RWPE2 (cell line): ENCODE measurements at regions not wholly inside any gene's neighbourhood (a gene's known extent, or its start where the extent isn't known, plus 50 kb on each side); places are given as distances from the start of the nearest gene placed in this dataset.

Source experiments
- ATAC-seq: fragments of 200-7000 bp; cut with Tn5 transposase; 3 replicates; pipeline ENCODE4 v1.9.1; 2021; ENCODE audit warnings: low read depth
- DNase-seq: peaks from one replicate; pipeline ENCODE4 v3.0.0-alpha.2; 2020; ENCODE audit warnings: low spot score
- H3K27ac ChIP-seq: fragments of 450-650 bp; 2 replicates; pipeline ENCODE4 v1.5.1; 2017; ENCODE audit warnings: mild to moderate bottlenecking; ENCODE audit not compliant: poor library complexity, severe bottlenecking
- H3K27me3 ChIP-seq: fragments of 250-450 bp; sonication (Bioruptor Pico); 2 replicates; pipeline ENCODE4 v1.5.1; 2021; ENCODE audit warnings: mild to moderate bottlenecking, moderate library complexity; ENCODE audit not compliant: insufficient read depth, poor library complexity, severe bottlenecking
- H3K36me3 ChIP-seq: fragments of 250-450 bp; sonication (Bioruptor Pico); 2 replicates; pipeline ENCODE4 v1.5.1; 2020; ENCODE audit warnings: low read depth, mild to moderate bottlenecking, moderate library complexity
- H3K4me1 ChIP-seq: fragments of 250-450 bp; sonication (Bioruptor Pico); 2 replicates; pipeline ENCODE4 v1.5.1; 2021; ENCODE audit warnings: mild to moderate bottlenecking, moderate library complexity; ENCODE audit not compliant: insufficient read depth, poor library complexity, severe bottlenecking
- H3K4me3 ChIP-seq: fragments of 250-450 bp; sonication (Bioruptor Pico); 2 replicates; pipeline ENCODE4 v1.5.1; 2021; ENCODE audit warnings: mild to moderate bottlenecking, moderate library complexity; ENCODE audit not compliant: severe bottlenecking
- H3K9me3 ChIP-seq: fragments of 250-450 bp; sonication (Bioruptor Pico); 2 replicates; pipeline ENCODE4 v1.5.1; 2021; ENCODE audit warnings: mild to moderate bottlenecking, moderate library complexity; ENCODE audit not compliant: severe bottlenecking
- CTCF ChIP-seq: fragments of 450-650 bp; IDR thresholded peaks from one replicate; pipeline ENCODE4 v1.5.1; 2017; ENCODE audit warnings: mild to moderate bottlenecking, moderate library complexity; ENCODE audit not compliant: poor library complexity, severe bottlenecking

DNA sequence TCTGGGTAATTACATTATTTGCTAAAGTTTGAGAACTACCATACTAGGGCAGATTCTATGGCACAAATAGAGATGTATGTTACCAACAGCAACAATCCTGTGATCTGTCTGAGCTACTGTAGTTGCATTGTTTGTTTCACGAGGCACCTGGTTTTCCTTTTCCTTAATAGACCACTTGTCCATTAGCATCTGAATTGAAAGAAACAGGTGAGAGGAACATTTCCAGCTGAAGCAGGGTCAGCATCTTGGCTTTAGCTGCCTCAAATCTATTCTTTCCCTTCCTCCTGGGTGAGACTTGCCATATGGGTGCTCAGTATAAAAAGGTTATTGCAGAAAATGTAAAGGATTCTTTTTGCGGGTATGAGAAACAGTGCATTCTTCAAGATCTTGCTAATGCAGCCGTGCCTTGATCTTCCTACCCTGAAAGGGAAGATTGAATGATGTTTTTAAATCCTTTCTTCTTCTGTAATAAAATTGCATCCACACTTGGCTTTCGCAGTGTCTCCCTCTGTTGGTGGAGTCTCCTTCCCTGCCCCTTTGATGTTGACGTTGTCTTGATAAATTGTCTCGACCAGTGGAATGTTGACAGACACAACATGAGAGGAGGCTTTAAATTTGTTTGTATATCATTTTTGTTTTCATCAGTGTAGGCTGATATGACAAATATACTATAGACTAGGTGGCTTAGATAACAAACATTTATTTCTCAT lies 118.0 kb upstream of the BRINP1 start:
- Histone ChIP-seq H3K27ac (no peak overlapping the region), H3K4me1 (no peaks in the 10 kb centered on the region), H3K9me3 (no peaks in the 10 kb centered on the region), H3K4me3 (no peak overlapping the region), H3K36me3 (no peaks in the 10 kb centered on the region), H3K27me3 (no peaks in the 10 kb centered on the region)
- peak; percentile 10 for TF ChIP-seq CTCF
- ATAC-seq, result no peak
- no peak for DNase-seq

GRCh38 chr9:119483153-119483552 lies 113.9 kb upstream of the BRINP1 start:
- no peaks in the 10 kb centered on the region for H3K27me3 ChIP-seq
- no peaks in the 10 kb centered on the region for H3K36me3 ChIP-seq
- H3K27ac ChIP-seq, result no peak overlapping the region
- no peaks in the 10 kb centered on the region for H3K4me1 ChIP-seq
- no peak overlapping the region for H3K4me3 ChIP-seq
- TF ChIP-seq CTCF, result no peak
- DNase-seq (no peak), ATAC-seq (no peak)
- H3K9me3 ChIP-seq, result no peaks in the 10 kb centered on the region

DNA sequence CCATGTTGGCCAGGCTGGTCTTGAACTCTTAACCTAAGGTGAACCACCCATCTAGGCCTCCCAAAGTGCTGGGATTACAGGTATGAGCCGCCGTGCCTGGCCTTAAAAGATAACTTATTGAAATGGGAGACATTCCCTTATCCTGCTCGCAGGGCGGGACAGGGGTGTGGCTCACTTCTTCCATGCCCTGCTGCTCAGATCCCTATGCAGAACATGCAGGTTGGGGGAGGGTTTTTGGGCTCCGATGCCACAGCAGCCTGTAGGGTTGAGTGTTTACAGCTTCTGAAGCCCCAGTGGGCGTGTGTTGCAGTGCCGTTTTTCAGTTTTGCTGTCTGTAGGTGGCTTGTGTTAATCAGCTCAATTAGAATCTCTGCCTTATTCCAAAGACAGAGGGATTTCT lies 108.0 kb upstream of the BRINP1 start:
- DNase-seq (no peak), ATAC-seq (no peak)
- Histone ChIP-seq H3K4me1 (no peaks in the 10 kb centered on the region), H3K36me3 (no peaks in the 10 kb centered on the region), H3K4me3 (no peak overlapping the region), H3K27me3 (no peaks in the 10 kb centered on the region), H3K9me3 (peaks cover 1% of the 10 kb centered on the region), H3K27ac (no peak overlapping the region)
- TF ChIP-seq CTCF, result no peak

DNA sequence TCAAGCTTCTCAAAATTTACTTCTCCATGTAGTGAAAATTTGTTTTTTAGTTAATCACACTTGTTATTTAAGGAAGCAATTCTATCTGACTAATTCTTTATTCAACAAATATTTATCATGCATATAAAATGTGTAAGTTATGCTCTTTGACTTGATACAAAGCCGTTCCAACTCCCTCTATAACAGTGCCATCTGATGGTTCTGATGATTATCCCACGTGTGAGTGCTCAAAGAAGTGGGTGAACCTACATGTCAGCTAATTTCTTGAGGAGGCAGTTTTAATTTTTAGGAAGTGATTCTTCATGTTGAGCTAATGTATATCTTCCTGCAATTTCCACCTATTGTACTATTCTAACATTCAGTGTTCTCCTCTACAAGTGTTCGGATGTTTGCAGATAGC lies 88.8 kb upstream of the BRINP1 start:
- H3K27me3 ChIP-seq, result no peaks in the 10 kb centered on the region
- no peak overlapping the region for H3K27ac ChIP-seq
- H3K36me3 ChIP-seq, result no peaks in the 10 kb centered on the region
- ATAC-seq (no peak), DNase-seq (no peak)
- H3K9me3 ChIP-seq, result no peaks in the 10 kb centered on the region
- TF ChIP-seq CTCF, result peak; percentile 50
- peaks cover 20% of the 10 kb centered on the region for H3K4me1 ChIP-seq
- no peak overlapping the region for H3K4me3 ChIP-seq

GRCh38 chr9:119453980-119454379 lies 84.7 kb upstream of the BRINP1 start:
- H3K36me3 ChIP-seq, result no peaks in the 10 kb centered on the region
- peaks cover 30% of the 10 kb centered on the region for H3K4me1 ChIP-seq
- no peaks in the 10 kb centered on the region for H3K9me3 ChIP-seq
- peak overlapping the region; percentile 80 for H3K27ac ChIP-seq
- no peak for TF ChIP-seq CTCF
- no peaks in the 10 kb centered on the region for H3K27me3 ChIP-seq
- DNase-seq (no peak), ATAC-seq (peak; percentile 75)
- H3K4me3 ChIP-seq, result no peak overlapping the region
